ENCODE measurements at regions not wholly inside any gene's neighbourhood (a gene's known extent, or its start where the extent isn't known, plus 50 kb on each side); places are given as distances from the start of the nearest gene placed in this dataset.
A peak's percentile ranks its signal among the peaks of the same experiment; 100 is the strongest.

DNA sequence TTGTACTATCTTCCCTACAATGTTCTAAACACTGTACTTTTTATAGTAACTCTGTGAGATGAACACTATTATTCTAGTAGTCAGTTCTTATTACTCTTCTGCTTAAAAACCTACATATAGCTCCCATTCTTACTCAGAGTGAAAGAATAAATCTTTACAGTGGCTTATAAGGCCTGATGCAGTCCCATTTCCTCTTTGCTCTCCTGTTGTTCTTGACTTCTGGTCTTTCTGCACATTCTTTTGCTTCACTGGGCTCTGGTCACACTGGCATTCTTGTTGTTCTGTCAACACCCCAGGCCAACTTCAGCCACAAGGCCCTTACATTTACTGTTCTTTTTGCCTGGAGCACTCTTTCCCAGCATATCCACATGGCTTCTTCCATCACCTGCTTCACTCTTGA, 58.2 kb upstream of the TP63 start (continued):
- TF ChIP-seq, protein P1, sequence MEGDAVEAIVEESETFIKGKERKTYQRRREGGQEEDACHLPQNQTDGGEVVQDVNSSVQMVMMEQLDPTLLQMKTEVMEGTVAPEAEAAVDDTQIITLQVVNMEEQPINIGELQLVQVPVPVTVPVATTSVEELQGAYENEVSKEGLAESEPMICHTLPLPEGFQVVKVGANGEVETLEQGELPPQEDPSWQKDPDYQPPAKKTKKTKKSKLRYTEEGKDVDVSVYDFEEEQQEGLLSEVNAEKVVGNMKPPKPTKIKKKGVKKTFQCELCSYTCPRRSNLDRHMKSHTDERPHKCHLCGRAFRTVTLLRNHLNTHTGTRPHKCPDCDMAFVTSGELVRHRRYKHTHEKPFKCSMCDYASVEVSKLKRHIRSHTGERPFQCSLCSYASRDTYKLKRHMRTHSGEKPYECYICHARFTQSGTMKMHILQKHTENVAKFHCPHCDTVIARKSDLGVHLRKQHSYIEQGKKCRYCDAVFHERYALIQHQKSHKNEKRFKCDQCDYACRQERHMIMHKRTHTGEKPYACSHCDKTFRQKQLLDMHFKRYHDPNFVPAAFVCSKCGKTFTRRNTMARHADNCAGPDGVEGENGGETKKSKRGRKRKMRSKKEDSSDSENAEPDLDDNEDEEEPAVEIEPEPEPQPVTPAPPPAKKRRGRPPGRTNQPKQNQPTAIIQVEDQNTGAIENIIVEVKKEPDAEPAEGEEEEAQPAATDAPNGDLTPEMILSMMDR (IDR thresholded peaks at IDR 0.05 in 2 of 3, conservative IDR thresholded peaks at IDR 0.05 in 1 of 3; ENCODE audit: control insufficient read depth in 2 of 3, extremely low read depth in 1 of 3, insufficient read depth in 1 of 3, low read depth in 3 of 3, low read length in 3 of 3) = no peak
- TF ChIP-seq MTA3 (IDR thresholded peaks at IDR 0.05; ENCODE audit: borderline replicate concordance, low read length) (no peak), JUNB (IDR thresholded peaks at IDR 0.05) (peak; percentile 83), ETV6 (conservative IDR thresholded peaks at IDR 0.05 in 1 of 2, IDR thresholded peaks at IDR 0.05 in 1 of 2; ENCODE audit: borderline replicate concordance in 1 of 2, low read depth in 1 of 2) (peak in 1 of 2 experiments; percentile 77; a peak in 2 of 4 replicates), RUNX3 (IDR thresholded peaks at IDR 0.05; ENCODE audit: low read length) (peak; percentile 49; the same call in 1 of the 2 replicates), LARP7 (IDR thresholded peaks at IDR 0.05) (no peak), IRF4 (IDR thresholded peaks at IDR 0.05; ENCODE audit: low read depth, low read length) (peak; percentile 57; the same call in 1 of the 2 replicates), SPI1 (IDR thresholded peaks at IDR 0.05; ENCODE audit: borderline replicate concordance, insufficient read depth, low read depth, low read length) (peak; percentile 82), EED (IDR thresholded peaks at IDR 0.05; ENCODE audit: low read depth) (no peak; the same call in 1 of the 2 replicates), RBBP5 (conservative IDR thresholded peaks at IDR 0.05) (no peak), CREM (IDR thresholded peaks at IDR 0.05; ENCODE audit: low read depth) (peak; percentile 27; the same call in 1 of the 2 replicates), CBX5 (IDR thresholded peaks at IDR 0.05; ENCODE audit: low read depth) (no peak), NFIC (IDR thresholded peaks at IDR 0.05; ENCODE audit: low read depth, low read length) (peak; percentile 74; the same call in 1 of the 2 replicates), PAX5 (IDR thresholded peaks at IDR 0.05; ENCODE audit: borderline replicate concordance, low read depth, low read length) (no peak), MEF2B (IDR thresholded peaks at IDR 0.05; ENCODE audit: partially characterized antibody, poor library complexity, severe bottlenecking) (peak; percentile 12), PAX8 (IDR thresholded peaks at IDR 0.05) (no peak)
- TF ChIP-seq, protein P2, sequence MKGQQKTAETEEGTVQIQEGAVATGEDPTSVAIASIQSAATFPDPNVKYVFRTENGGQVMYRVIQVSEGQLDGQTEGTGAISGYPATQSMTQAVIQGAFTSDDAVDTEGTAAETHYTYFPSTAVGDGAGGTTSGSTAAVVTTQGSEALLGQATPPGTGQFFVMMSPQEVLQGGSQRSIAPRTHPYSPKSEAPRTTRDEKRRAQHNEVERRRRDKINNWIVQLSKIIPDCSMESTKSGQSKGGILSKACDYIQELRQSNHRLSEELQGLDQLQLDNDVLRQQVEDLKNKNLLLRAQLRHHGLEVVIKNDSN (IDR thresholded peaks at IDR 0.05; ENCODE audit: borderline replicate concordance, extremely low read length, insufficient read depth, low read depth, low read length) = no peak
- TF ChIP-seq, protein P3, sequence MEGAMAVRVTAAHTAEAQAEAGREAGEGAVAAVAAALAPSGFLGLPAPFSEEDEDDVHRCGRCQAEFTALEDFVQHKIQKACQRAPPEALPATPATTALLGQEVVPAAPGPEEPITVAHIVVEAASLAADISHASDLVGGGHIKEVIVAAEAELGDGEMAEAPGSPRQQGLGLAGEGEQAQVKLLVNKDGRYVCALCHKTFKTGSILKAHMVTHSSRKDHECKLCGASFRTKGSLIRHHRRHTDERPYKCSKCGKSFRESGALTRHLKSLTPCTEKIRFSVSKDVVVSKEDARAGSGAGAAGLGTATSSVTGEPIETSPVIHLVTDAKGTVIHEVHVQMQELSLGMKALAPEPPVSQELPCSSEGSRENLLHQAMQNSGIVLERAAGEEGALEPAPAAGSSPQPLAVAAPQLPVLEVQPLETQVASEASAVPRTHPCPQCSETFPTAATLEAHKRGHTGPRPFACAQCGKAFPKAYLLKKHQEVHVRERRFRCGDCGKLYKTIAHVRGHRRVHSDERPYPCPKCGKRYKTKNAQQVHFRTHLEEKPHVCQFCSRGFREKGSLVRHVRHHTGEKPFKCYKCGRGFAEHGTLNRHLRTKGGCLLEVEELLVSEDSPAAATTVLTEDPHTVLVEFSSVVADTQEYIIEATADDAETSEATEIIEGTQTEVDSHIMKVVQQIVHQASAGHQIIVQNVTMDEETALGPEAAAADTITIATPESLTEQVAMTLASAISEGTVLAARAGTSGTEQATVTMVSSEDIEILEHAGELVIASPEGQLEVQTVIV (IDR thresholded peaks at IDR 0.05; ENCODE audit: borderline replicate concordance, partially characterized antibody) = no peak
- TF ChIP-seq, protein P4, sequence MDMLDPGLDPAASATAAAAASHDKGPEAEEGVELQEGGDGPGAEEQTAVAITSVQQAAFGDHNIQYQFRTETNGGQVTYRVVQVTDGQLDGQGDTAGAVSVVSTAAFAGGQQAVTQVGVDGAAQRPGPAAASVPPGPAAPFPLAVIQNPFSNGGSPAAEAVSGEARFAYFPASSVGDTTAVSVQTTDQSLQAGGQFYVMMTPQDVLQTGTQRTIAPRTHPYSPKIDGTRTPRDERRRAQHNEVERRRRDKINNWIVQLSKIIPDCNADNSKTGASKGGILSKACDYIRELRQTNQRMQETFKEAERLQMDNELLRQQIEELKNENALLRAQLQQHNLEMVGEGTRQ (IDR thresholded peaks at IDR 0.05; ENCODE audit: borderline replicate concordance, low read depth, low read length) = no peak

All from GM12878 (cell line).